22Rv1 (cell line): ENCODE measurements at regions not wholly inside any gene's neighbourhood (a gene's known extent, or its start where the extent isn't known, plus 50 kb on each side); places are given as distances from the start of the nearest gene placed in this dataset.

ENCODE experiments used
- CTCF ChIP-seq: fragments of 450-650 bp; IDR thresholded peaks from 2 replicates; pipeline ENCODE4 v1.5.1; 2017; ENCODE audit warnings: mild to moderate bottlenecking
- ZFX ChIP-seq: fragments of 450-650 bp; IDR thresholded peaks from 2 replicates; pipeline ENCODE4 v1.6.1; 2017; ENCODE audit warnings: antibody characterized with exemption, borderline replicate concordance

GRCh38 chr2:41399437-41400087, 648.3 kb upstream of the PKDCC start:
- TF ChIP-seq CTCF = no peak
- no peak for TF ChIP-seq ZFX
